ENCODE measurements at regions not wholly inside any gene's neighbourhood (a gene's known extent, or its start where the extent isn't known, plus 50 kb on each side); places are given as distances from the start of the nearest gene placed in this dataset.

- no peak overlapping the region for H3K4me3 ChIP-seq (ENCODE audit: low read depth, low read length)
- TF ChIP-seq CTCF (IDR thresholded peaks at IDR 0.05; ENCODE audit: insufficient read depth, low read depth, low read length) = no peak
- DNase-seq (ENCODE audit: low read depth) = no peak
Measured at GRCh38 chr12:97941686-97942354, 479.2 kb downstream of the RMST start.

- TF ChIP-seq CTCF (IDR thresholded peaks at IDR 0.05; ENCODE audit: insufficient read depth, low read depth, low read length) = peak; percentile 20
- no peak for DNase-seq (ENCODE audit: low read depth)
- H3K4me3 ChIP-seq (ENCODE audit: low read depth, low read length) = no peak overlapping the region
Measured at GRCh38 chr12:97943359-97943758, 480.8 kb downstream of the RMST start.

- DNase-seq (ENCODE audit: low read depth) = no peak
- TF ChIP-seq CTCF (IDR thresholded peaks at IDR 0.05; ENCODE audit: insufficient read depth, low read depth, low read length) = no peak
- no peak overlapping the region for H3K4me3 ChIP-seq (ENCODE audit: low read depth, low read length)
Measured at GRCh38 chr12:97944576-97944975, 482.0 kb downstream of the RMST start.

- TF ChIP-seq CTCF (IDR thresholded peaks at IDR 0.05; ENCODE audit: insufficient read depth, low read depth, low read length) = no peak
- DNase-seq (ENCODE audit: low read depth) = no peak
- no peak overlapping the region for H3K4me3 ChIP-seq (ENCODE audit: low read depth, low read length)
Measured at GRCh38 chr12:97946701-97947100, 484.1 kb downstream of the RMST start.

GRCh38 chr12:97948591-97948990 is 486.0 kb downstream of the RMST start:
- no peak for DNase-seq (ENCODE audit: low read depth)
- no peak for TF ChIP-seq CTCF (IDR thresholded peaks at IDR 0.05; ENCODE audit: insufficient read depth, low read depth, low read length)
- H3K4me3 ChIP-seq (ENCODE audit: low read depth, low read length) = no peak overlapping the region

- H3K4me3 ChIP-seq (ENCODE audit: low read depth, low read length) = no peak overlapping the region
- TF ChIP-seq CTCF (IDR thresholded peaks at IDR 0.05; ENCODE audit: insufficient read depth, low read depth, low read length) = no peak
- DNase-seq (ENCODE audit: low read depth) = no peak
Measured at GRCh38 chr12:97951239-97951638, 488.6 kb downstream of the RMST start.

- no peak overlapping the region for H3K4me3 ChIP-seq (ENCODE audit: low read depth, low read length)
- no peak for TF ChIP-seq CTCF (IDR thresholded peaks at IDR 0.05; ENCODE audit: insufficient read depth, low read depth, low read length)
- no peak for DNase-seq (ENCODE audit: low read depth)
Measured at GRCh38 chr12:97951717-97952116, 489.1 kb downstream of the RMST start.

Measured in fibroblast of villous mesenchyme (primary cell).